Adipocyte (in vitro differentiated cells): ENCODE measurements at regions not wholly inside any gene's neighbourhood (a gene's known extent, or its start where the extent isn't known, plus 50 kb on each side); places are given as distances from the start of the nearest gene placed in this dataset.

Experiments
- DNase-seq: peaks from one replicate; pipeline ENCODE4 v3.0.0-alpha.2; 2015; ENCODE audit warnings: low read depth
- H3K27me3 ChIP-seq: replicated peaks from 2 replicates; pipeline ENCODE4 v1.7.0; 2013; ENCODE audit warnings: mild to moderate bottlenecking, low read length, moderate library complexity; ENCODE audit not compliant: control insufficient read depth, insufficient read depth
- H3K36me3 ChIP-seq: 2 replicates; pipeline ENCODE4 v1.7.0; 2013; ENCODE audit warnings: low read length, mild to moderate bottlenecking, moderate library complexity; ENCODE audit not compliant: control insufficient read depth, insufficient read depth, severe bottlenecking
- H3K4me1 ChIP-seq: 2 replicates; pipeline ENCODE4 v1.7.0; 2013; ENCODE audit warnings: mild to moderate bottlenecking, low read length, moderate library complexity; ENCODE audit not compliant: control insufficient read depth, insufficient read depth
- H3K4me3 ChIP-seq: 2 replicates; pipeline ENCODE4 v1.7.0; 2013; ENCODE audit warnings: mild to moderate bottlenecking, low read length, moderate library complexity
- H3K9ac ChIP-seq: 2 replicates; pipeline ENCODE4 v1.7.0; 2013; ENCODE audit warnings: mild to moderate bottlenecking, low read length, moderate library complexity
- H3K9me3 ChIP-seq: 2 replicates; pipeline ENCODE4 v1.7.0; 2013; ENCODE audit warnings: mild to moderate bottlenecking, low read length, moderate library complexity; ENCODE audit not compliant: control insufficient read depth

- Histone ChIP-seq H3K4me3 (no peak overlapping the region), H3K4me1 (no peaks in the 10 kb centered on the region), H3K36me3 (no peaks in the 10 kb centered on the region), H3K9ac (no peak overlapping the region), H3K9me3 (peaks cover 12% of the 10 kb centered on the region), H3K27me3 (peaks cover 7% of the 10 kb centered on the region)
- no peak for DNase-seq
Measured at GRCh38 chr20:60201198-60201835, 243.1 kb downstream of the CDH26 start.

GRCh38 chr20:60202046-60202445 is 243.8 kb downstream of the CDH26 start:
- no peaks in the 10 kb centered on the region for H3K4me1 ChIP-seq
- no peak overlapping the region for H3K4me3 ChIP-seq
- H3K36me3 ChIP-seq, result no peaks in the 10 kb centered on the region
- no peak for DNase-seq
- peaks cover 12% of the 10 kb centered on the region for H3K9me3 ChIP-seq
- peaks cover 7% of the 10 kb centered on the region for H3K27me3 ChIP-seq
- H3K9ac ChIP-seq, result no peak overlapping the region

- Histone ChIP-seq H3K36me3 (no peaks in the 10 kb centered on the region), H3K27me3 (peaks cover 7% of the 10 kb centered on the region), H3K4me1 (no peaks in the 10 kb centered on the region), H3K9me3 (peaks cover 11% of the 10 kb centered on the region), H3K9ac (no peak overlapping the region), H3K4me3 (no peak overlapping the region)
- no peak for DNase-seq
Measured at GRCh38 chr20:60203451-60203850, 245.2 kb downstream of the CDH26 start.

GRCh38 chr20:60204601-60205000 is 246.4 kb downstream of the CDH26 start:
- no peaks in the 10 kb centered on the region for H3K36me3 ChIP-seq
- no peak overlapping the region for H3K9ac ChIP-seq
- DNase-seq, result no peak
- peaks cover 10% of the 10 kb centered on the region for H3K27me3 ChIP-seq
- no peaks in the 10 kb centered on the region for H3K4me1 ChIP-seq
- H3K9me3 ChIP-seq, result peaks cover 3% of the 10 kb centered on the region
- H3K4me3 ChIP-seq, result no peak overlapping the region

- no peaks in the 10 kb centered on the region for H3K36me3 ChIP-seq
- DNase-seq, result peak; percentile 28
- no peak overlapping the region for H3K4me3 ChIP-seq
- peaks cover 6% of the 10 kb centered on the region for H3K27me3 ChIP-seq
- H3K4me1 ChIP-seq, result no peaks in the 10 kb centered on the region
- H3K9ac ChIP-seq, result no peak overlapping the region
- H3K9me3 ChIP-seq, result no peaks in the 10 kb centered on the region
Measured at GRCh38 chr20:60206259-60206658, 248.0 kb downstream of the CDH26 start.

GRCh38 chr20:60209048-60209447 is 250.8 kb downstream of the CDH26 start:
- no peak overlapping the region for H3K9ac ChIP-seq
- DNase-seq, result no peak
- H3K9me3 ChIP-seq, result no peaks in the 10 kb centered on the region
- no peaks in the 10 kb centered on the region for H3K4me1 ChIP-seq
- peaks cover 5% of the 10 kb centered on the region for H3K27me3 ChIP-seq
- H3K4me3 ChIP-seq, result no peak overlapping the region
- H3K36me3 ChIP-seq, result no peaks in the 10 kb centered on the region

GRCh38 chr20:60210779-60211617 is 252.8 kb downstream of the CDH26 start:
- Histone ChIP-seq H3K4me1 (no peaks in the 10 kb centered on the region), H3K9ac (peak overlapping the region; percentile 22), H3K36me3 (no peaks in the 10 kb centered on the region), H3K27me3 (peaks cover 19% of the 10 kb centered on the region), H3K9me3 (no peaks in the 10 kb centered on the region), H3K4me3 (no peak overlapping the region)
- peak; percentile 83 for DNase-seq

GRCh38 chr20:60211618-60212463 is 253.6 kb downstream of the CDH26 start:
- Histone ChIP-seq H3K4me1 (no peaks in the 10 kb centered on the region), H3K9ac (no peak overlapping the region), H3K27me3 (peaks cover 23% of the 10 kb centered on the region), H3K9me3 (no peaks in the 10 kb centered on the region), H3K4me3 (no peak overlapping the region), H3K36me3 (no peaks in the 10 kb centered on the region)
- no peak for DNase-seq

GRCh38 chr20:60212695-60213094 is 254.5 kb downstream of the CDH26 start:
- Histone ChIP-seq H3K9ac (no peak overlapping the region), H3K9me3 (no peaks in the 10 kb centered on the region), H3K27me3 (peaks cover 23% of the 10 kb centered on the region), H3K36me3 (no peaks in the 10 kb centered on the region), H3K4me1 (no peaks in the 10 kb centered on the region), H3K4me3 (no peak overlapping the region)
- no peak for DNase-seq

GRCh38 chr20:60213126-60213893 is 255.1 kb downstream of the CDH26 start:
- Histone ChIP-seq H3K4me3 (no peak overlapping the region), H3K4me1 (no peaks in the 10 kb centered on the region), H3K27me3 (peaks cover 23% of the 10 kb centered on the region), H3K36me3 (no peaks in the 10 kb centered on the region), H3K9ac (no peak overlapping the region), H3K9me3 (no peaks in the 10 kb centered on the region)
- DNase-seq, result no peak
